ENCODE measurements at regions not wholly inside any gene's neighbourhood (a gene's known extent, or its start where the extent isn't known, plus 50 kb on each side); places are given as distances from the start of the nearest gene placed in this dataset.

GRCh38 chr5:91722736-91723467, 339.8 kb upstream of the ARRDC3 start:
- WGBS, 2 experiments (ENCODE audit: insufficient coverage in 2 of 2), result 85 to 94% methylated on average over 4 of the region's 8 CpGs
- no peaks in the 10 kb centered on the region for H3K4me1 ChIP-seq (ENCODE audit: control insufficient read depth, insufficient read depth, low read length, poor library complexity, severe bottlenecking)

GRCh38 chr5:91712718-91713117, 329.6 kb upstream of the ARRDC3 start:
- Histone ChIP-seq H3K36me3 (ENCODE audit: control insufficient read depth, insufficient read depth, low read length) (no peaks in the 10 kb centered on the region), H3K9me3 (ENCODE audit: control insufficient read depth, low read length) (no peaks in the 10 kb centered on the region), H3K27ac (ENCODE audit: low read depth, low read length, severe bottlenecking) (no peak overlapping the region), H3K4me1 (ENCODE audit: control insufficient read depth, insufficient read depth, low read length, poor library complexity, severe bottlenecking) (no peaks in the 10 kb centered on the region), H3K4me3 (ENCODE audit: extremely low read depth, insufficient read depth, low read length, poor library complexity, severe bottlenecking) (no peak overlapping the region)

More at GRCh38 chr5:91722736-91723467, 339.8 kb upstream of the ARRDC3 start:
- Histone ChIP-seq H3K36me3 (ENCODE audit: control insufficient read depth, insufficient read depth, low read length) (no peaks in the 10 kb centered on the region), H3K27ac (ENCODE audit: low read depth, low read length, severe bottlenecking) (no peak overlapping the region), H3K9me3 (ENCODE audit: control insufficient read depth, low read length) (no peaks in the 10 kb centered on the region), H3K4me3 (ENCODE audit: extremely low read depth, insufficient read depth, low read length, poor library complexity, severe bottlenecking) (no peak overlapping the region)

- no peak overlapping the region for H3K27ac ChIP-seq (ENCODE audit: low read depth, low read length, severe bottlenecking)
- H3K36me3 ChIP-seq (ENCODE audit: control insufficient read depth, insufficient read depth, low read length), result no peaks in the 10 kb centered on the region
- no peaks in the 10 kb centered on the region for H3K9me3 ChIP-seq (ENCODE audit: control insufficient read depth, low read length)
- WGBS, 2 experiments (ENCODE audit: insufficient coverage in 2 of 2), result no CpG with 5 or more reads among the region's 1 CpG
- no peaks in the 10 kb centered on the region for H3K4me1 ChIP-seq (ENCODE audit: control insufficient read depth, insufficient read depth, low read length, poor library complexity, severe bottlenecking)
- no peak overlapping the region for H3K4me3 ChIP-seq (ENCODE audit: extremely low read depth, insufficient read depth, low read length, poor library complexity, severe bottlenecking)
Observed at GRCh38 chr5:91707521-91707841, 324.4 kb upstream of the ARRDC3 start.

GRCh38 chr5:91706785-91707520, 323.8 kb upstream of the ARRDC3 start:
- Histone ChIP-seq H3K36me3 (ENCODE audit: control insufficient read depth, insufficient read depth, low read length) (no peaks in the 10 kb centered on the region), H3K4me3 (ENCODE audit: extremely low read depth, insufficient read depth, low read length, poor library complexity, severe bottlenecking) (no peak overlapping the region), H3K27ac (ENCODE audit: low read depth, low read length, severe bottlenecking) (no peak overlapping the region), H3K4me1 (ENCODE audit: control insufficient read depth, insufficient read depth, low read length, poor library complexity, severe bottlenecking) (no peaks in the 10 kb centered on the region), H3K9me3 (ENCODE audit: control insufficient read depth, low read length) (no peaks in the 10 kb centered on the region)
- 90 to 100% methylated on average over 1 of the region's 1 CpG for WGBS, 2 experiments (ENCODE audit: insufficient coverage in 2 of 2)

GRCh38 chr5:91703128-91703527, 320.0 kb upstream of the ARRDC3 start:
- no peak overlapping the region for H3K27ac ChIP-seq (ENCODE audit: low read depth, low read length, severe bottlenecking)
- no peaks in the 10 kb centered on the region for H3K9me3 ChIP-seq (ENCODE audit: control insufficient read depth, low read length)
- no peaks in the 10 kb centered on the region for H3K36me3 ChIP-seq (ENCODE audit: control insufficient read depth, insufficient read depth, low read length)
- no peaks in the 10 kb centered on the region for H3K4me1 ChIP-seq (ENCODE audit: control insufficient read depth, insufficient read depth, low read length, poor library complexity, severe bottlenecking)
- 100% methylated on average over 2 of the region's 2 CpGs for WGBS, 2 experiments (ENCODE audit: insufficient coverage in 2 of 2)
- no peak overlapping the region for H3K4me3 ChIP-seq (ENCODE audit: extremely low read depth, insufficient read depth, low read length, poor library complexity, severe bottlenecking)

GRCh38 chr5:91699429-91699828, 316.3 kb upstream of the ARRDC3 start:
- Histone ChIP-seq H3K36me3 (ENCODE audit: control insufficient read depth, insufficient read depth, low read length) (no peaks in the 10 kb centered on the region), H3K9me3 (ENCODE audit: control insufficient read depth, low read length) (no peaks in the 10 kb centered on the region), H3K4me3 (ENCODE audit: extremely low read depth, insufficient read depth, low read length, poor library complexity, severe bottlenecking) (no peak overlapping the region), H3K27ac (ENCODE audit: low read depth, low read length, severe bottlenecking) (no peak overlapping the region), H3K4me1 (ENCODE audit: control insufficient read depth, insufficient read depth, low read length, poor library complexity, severe bottlenecking) (no peaks in the 10 kb centered on the region)
- 85 to 100% methylated on average over 1 to 3 of the region's 3 CpGs for WGBS, 2 experiments (ENCODE audit: insufficient coverage in 2 of 2)

- Histone ChIP-seq H3K36me3 (ENCODE audit: control insufficient read depth, insufficient read depth, low read length) (no peaks in the 10 kb centered on the region), H3K4me1 (ENCODE audit: control insufficient read depth, insufficient read depth, low read length, poor library complexity, severe bottlenecking) (no peaks in the 10 kb centered on the region), H3K4me3 (ENCODE audit: extremely low read depth, insufficient read depth, low read length, poor library complexity, severe bottlenecking) (no peak overlapping the region), H3K27ac (ENCODE audit: low read depth, low read length, severe bottlenecking) (no peak overlapping the region), H3K9me3 (ENCODE audit: control insufficient read depth, low read length) (peaks cover 9% of the 10 kb centered on the region)
- 95 to 100% methylated on average over 2 of the region's 2 CpGs for WGBS, 2 experiments (ENCODE audit: insufficient coverage in 2 of 2)
Observed at GRCh38 chr5:91691592-91691991, 308.5 kb upstream of the ARRDC3 start.

- WGBS, 2 experiments (ENCODE audit: insufficient coverage in 2 of 2), result 80% methylated on average over 1 of the region's 3 CpGs; no CpG with 5 or more reads in 1 of the 2 experiments
- Histone ChIP-seq H3K9me3 (ENCODE audit: control insufficient read depth, low read length) (peaks cover 9% of the 10 kb centered on the region), H3K4me1 (ENCODE audit: control insufficient read depth, insufficient read depth, low read length, poor library complexity, severe bottlenecking) (no peaks in the 10 kb centered on the region), H3K27ac (ENCODE audit: low read depth, low read length, severe bottlenecking) (no peak overlapping the region), H3K4me3 (ENCODE audit: extremely low read depth, insufficient read depth, low read length, poor library complexity, severe bottlenecking) (no peak overlapping the region), H3K36me3 (ENCODE audit: control insufficient read depth, insufficient read depth, low read length) (no peaks in the 10 kb centered on the region)
Observed at GRCh38 chr5:91690921-91691320, 307.8 kb upstream of the ARRDC3 start.

GRCh38 chr5:91687430-91687829, 304.3 kb upstream of the ARRDC3 start:
- H3K9me3 ChIP-seq (ENCODE audit: control insufficient read depth, low read length), result no peaks in the 10 kb centered on the region
- H3K4me3 ChIP-seq (ENCODE audit: extremely low read depth, insufficient read depth, low read length, poor library complexity, severe bottlenecking), result no peak overlapping the region
- no peak overlapping the region for H3K27ac ChIP-seq (ENCODE audit: low read depth, low read length, severe bottlenecking)
- H3K36me3 ChIP-seq (ENCODE audit: control insufficient read depth, insufficient read depth, low read length), result no peaks in the 10 kb centered on the region
- 80 to 100% methylated on average over 1 to 2 of the region's 2 CpGs for WGBS, 2 experiments (ENCODE audit: insufficient coverage in 2 of 2)
- H3K4me1 ChIP-seq (ENCODE audit: control insufficient read depth, insufficient read depth, low read length, poor library complexity, severe bottlenecking), result peaks cover 3% of the 10 kb centered on the region

- H3K36me3 ChIP-seq (ENCODE audit: control insufficient read depth, insufficient read depth, low read length), result no peaks in the 10 kb centered on the region
- H3K9me3 ChIP-seq (ENCODE audit: control insufficient read depth, low read length), result no peaks in the 10 kb centered on the region
- H3K4me1 ChIP-seq (ENCODE audit: control insufficient read depth, insufficient read depth, low read length, poor library complexity, severe bottlenecking), result peaks cover 3% of the 10 kb centered on the region
- H3K27ac ChIP-seq (ENCODE audit: low read depth, low read length, severe bottlenecking), result no peak overlapping the region
- no peak overlapping the region for H3K4me3 ChIP-seq (ENCODE audit: extremely low read depth, insufficient read depth, low read length, poor library complexity, severe bottlenecking)
- WGBS, 2 experiments (ENCODE audit: insufficient coverage in 2 of 2), result no CpG with 5 or more reads among the region's 1 CpG
Observed at GRCh38 chr5:91684625-91685024, 301.5 kb upstream of the ARRDC3 start.

GRCh38 chr5:91670563-91670962, 287.4 kb upstream of the ARRDC3 start:
- Histone ChIP-seq H3K4me1 (ENCODE audit: control insufficient read depth, insufficient read depth, low read length, poor library complexity, severe bottlenecking) (no peaks in the 10 kb centered on the region), H3K4me3 (ENCODE audit: extremely low read depth, insufficient read depth, low read length, poor library complexity, severe bottlenecking) (no peak overlapping the region), H3K27ac (ENCODE audit: low read depth, low read length, severe bottlenecking) (no peak overlapping the region), H3K9me3 (ENCODE audit: control insufficient read depth, low read length) (no peaks in the 10 kb centered on the region), H3K36me3 (ENCODE audit: control insufficient read depth, insufficient read depth, low read length) (no peaks in the 10 kb centered on the region)
- WGBS, 2 experiments (ENCODE audit: insufficient coverage in 2 of 2), result 48 to 52% methylated on average over 4 of the region's 4 CpGs
